ENCODE measurements at regions not wholly inside any gene's neighbourhood (a gene's known extent, or its start where the extent isn't known, plus 50 kb on each side); places are given as distances from the start of the nearest gene placed in this dataset.

GRCh38 chr4:37070041-37070440 lies 174.5 kb upstream of the NWD2 start:
- no peak overlapping the region for H3K4me3 Mint-ChIP-seq
- ChIA-PET CTCF (interaction anchor here (2.3 kb wide), 1 partner anchor 13 kb away, joined by 5 read pairs; no protein-coding TSS in a partner anchor), POLR2A (no interaction called here)
- no peaks in the 10 kb centered on the region for H3K36me3 Mint-ChIP-seq (ENCODE audit: low read depth)
- no peaks in the 10 kb centered on the region for H3K27me3 Mint-ChIP-seq
- TF ChIP-seq, protein P1, sequence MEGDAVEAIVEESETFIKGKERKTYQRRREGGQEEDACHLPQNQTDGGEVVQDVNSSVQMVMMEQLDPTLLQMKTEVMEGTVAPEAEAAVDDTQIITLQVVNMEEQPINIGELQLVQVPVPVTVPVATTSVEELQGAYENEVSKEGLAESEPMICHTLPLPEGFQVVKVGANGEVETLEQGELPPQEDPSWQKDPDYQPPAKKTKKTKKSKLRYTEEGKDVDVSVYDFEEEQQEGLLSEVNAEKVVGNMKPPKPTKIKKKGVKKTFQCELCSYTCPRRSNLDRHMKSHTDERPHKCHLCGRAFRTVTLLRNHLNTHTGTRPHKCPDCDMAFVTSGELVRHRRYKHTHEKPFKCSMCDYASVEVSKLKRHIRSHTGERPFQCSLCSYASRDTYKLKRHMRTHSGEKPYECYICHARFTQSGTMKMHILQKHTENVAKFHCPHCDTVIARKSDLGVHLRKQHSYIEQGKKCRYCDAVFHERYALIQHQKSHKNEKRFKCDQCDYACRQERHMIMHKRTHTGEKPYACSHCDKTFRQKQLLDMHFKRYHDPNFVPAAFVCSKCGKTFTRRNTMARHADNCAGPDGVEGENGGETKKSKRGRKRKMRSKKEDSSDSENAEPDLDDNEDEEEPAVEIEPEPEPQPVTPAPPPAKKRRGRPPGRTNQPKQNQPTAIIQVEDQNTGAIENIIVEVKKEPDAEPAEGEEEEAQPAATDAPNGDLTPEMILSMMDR (IDR thresholded peaks at IDR 0.05), result no peak
- intact Hi-C loops (cut with micrococcal nuclease), result no loop called here
- H3K27ac Mint-ChIP-seq, result no peak overlapping the region
- no peak for DNase-seq
- no peak for ATAC-seq
- H3K9me3 Mint-ChIP-seq, result peaks cover 6% of the 10 kb centered on the region
- peaks cover 4% of the 10 kb centered on the region for H3K4me1 Mint-ChIP-seq (ENCODE audit: low read depth)

DNA sequence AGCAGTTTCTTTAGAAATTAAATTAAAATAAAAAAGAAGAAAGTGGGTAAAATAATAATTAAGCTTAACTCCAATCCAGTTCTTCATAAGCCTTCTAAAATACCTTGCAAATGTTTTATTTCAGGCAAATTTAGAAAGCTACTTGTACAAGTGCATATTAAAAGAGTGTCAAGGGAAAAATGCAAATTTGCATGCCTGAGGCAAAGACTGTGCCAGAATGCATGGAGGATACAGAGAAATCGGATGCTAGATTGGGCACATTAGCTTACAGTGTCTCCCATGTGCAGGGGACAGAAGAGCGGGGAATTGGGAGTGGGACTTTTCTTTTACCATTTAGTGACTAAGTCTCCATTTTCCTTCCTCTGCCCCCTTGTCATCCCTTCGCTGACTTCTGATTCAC lies 173.0 kb upstream of the NWD2 start:
- TF ChIP-seq, protein P1 (IDR thresholded peaks at IDR 0.05), result no peak
- ChIA-PET CTCF (interaction anchor here (2.3 kb wide), 1 partner anchor 14 kb away, joined by 5 read pairs; no protein-coding TSS in a partner anchor), POLR2A (no interaction called here)
- H3K36me3 Mint-ChIP-seq (ENCODE audit: low read depth), result no peaks in the 10 kb centered on the region
- intact Hi-C loops (cut with micrococcal nuclease), result no loop called here
- H3K4me1 Mint-ChIP-seq (ENCODE audit: low read depth), result peaks cover 4% of the 10 kb centered on the region
- no peak overlapping the region for H3K27ac Mint-ChIP-seq
- H3K27me3 Mint-ChIP-seq, result no peaks in the 10 kb centered on the region
- H3K9me3 Mint-ChIP-seq, result peaks cover 6% of the 10 kb centered on the region
- H3K4me3 Mint-ChIP-seq, result no peak overlapping the region
- ATAC-seq (no peak), DNase-seq (no peak)

- Mint-ChIP-seq H3K27ac (no peak overlapping the region), H3K27me3 (no peaks in the 10 kb centered on the region), H3K9me3 (peaks cover 6% of the 10 kb centered on the region), H3K4me1 (ENCODE audit: low read depth) (peaks cover 4% of the 10 kb centered on the region), H3K36me3 (ENCODE audit: low read depth) (no peaks in the 10 kb centered on the region), H3K4me3 (no peak overlapping the region)
- ChIA-PET CTCF (interaction anchor here (0.6 kb wide), 1 partner anchor 316 kb away, joined by 3 read pairs; no protein-coding TSS in a partner anchor), POLR2A (no interaction called here)
- TF ChIP-seq, protein P1 (IDR thresholded peaks at IDR 0.05), result no peak
- intact Hi-C loops (cut with micrococcal nuclease), result no loop called here
- ATAC-seq (no peak), DNase-seq (no peak)
Measured at GRCh38 chr4:37073226-37073840, 171.2 kb upstream of the NWD2 start.

GRCh38 chr4:37082912-37083311 lies 161.6 kb upstream of the NWD2 start:
- POLR2A ChIA-PET, result no interaction called here
- H3K27me3 Mint-ChIP-seq, result no peaks in the 10 kb centered on the region
- DNase-seq (no peak), ATAC-seq (no peak)
- H3K27ac Mint-ChIP-seq, result no peak overlapping the region
- H3K36me3 Mint-ChIP-seq (ENCODE audit: low read depth), result no peaks in the 10 kb centered on the region
- H3K4me1 Mint-ChIP-seq (ENCODE audit: low read depth), result no peaks in the 10 kb centered on the region
- H3K4me3 Mint-ChIP-seq, result no peak overlapping the region
- CTCF ChIA-PET, result no interaction called here
- intact Hi-C loops (cut with micrococcal nuclease), result no loop called here
- peaks cover 12% of the 10 kb centered on the region for H3K9me3 Mint-ChIP-seq
- TF ChIP-seq, protein P1 (IDR thresholded peaks at IDR 0.05), result no peak

DNA sequence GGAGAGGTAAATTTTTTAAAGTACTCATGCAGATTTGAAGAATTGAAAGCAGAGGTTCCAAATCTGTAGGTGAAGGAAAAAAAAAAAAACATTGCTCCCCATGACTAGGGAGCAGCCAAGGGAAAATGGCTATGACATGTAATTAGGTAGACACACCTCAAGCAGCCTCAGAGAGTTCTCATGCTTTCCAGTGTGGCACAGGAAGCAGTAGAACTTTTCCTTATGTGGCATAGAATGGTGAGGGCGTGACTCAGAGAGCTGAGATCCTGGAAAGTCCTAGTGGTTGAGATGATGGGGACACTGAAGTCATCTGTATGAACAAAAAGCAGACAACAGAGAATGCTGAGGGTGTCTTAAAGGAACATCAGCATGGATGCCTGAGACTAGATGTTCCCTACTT lies 148.6 kb upstream of the NWD2 start:
- Mint-ChIP-seq H3K27ac (no peak overlapping the region), H3K4me1 (ENCODE audit: low read depth) (no peaks in the 10 kb centered on the region), H3K27me3 (no peaks in the 10 kb centered on the region), H3K9me3 (no peaks in the 10 kb centered on the region), H3K36me3 (ENCODE audit: low read depth) (no peaks in the 10 kb centered on the region), H3K4me3 (no peak overlapping the region)
- ChIA-PET POLR2A (no interaction called here), CTCF (no interaction called here)
- intact Hi-C loops (cut with micrococcal nuclease), result no loop called here
- TF ChIP-seq, protein P1 (IDR thresholded peaks at IDR 0.05), result no peak
- DNase-seq (no peak), ATAC-seq (no peak)
